ENCODE measurements at regions not wholly inside any gene's neighbourhood (a gene's known extent, or its start where the extent isn't known, plus 50 kb on each side); places are given as distances from the start of the nearest gene placed in this dataset.

DNA sequence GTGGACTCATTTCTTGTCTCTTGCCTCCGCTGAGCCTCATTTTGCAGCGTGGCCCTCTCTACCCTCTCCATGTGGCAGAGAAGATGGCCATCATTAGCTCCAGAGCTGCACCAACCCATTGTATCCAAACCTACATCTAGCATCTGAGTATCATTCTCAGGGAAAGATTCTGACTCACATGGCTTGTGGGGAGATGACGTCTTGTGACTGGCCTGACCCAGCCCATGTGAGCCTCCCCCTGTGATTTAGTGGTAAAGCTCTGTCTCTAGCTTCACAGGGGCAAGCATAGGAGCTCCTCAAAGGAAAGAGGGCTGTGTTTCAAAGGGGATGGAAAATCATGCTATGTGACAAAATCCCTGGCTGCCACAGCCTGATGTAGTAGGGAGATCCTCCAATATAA, 87.4 kb upstream of the RBMS1 start:
- no peak overlapping the region for H3K4me3 ChIP-seq (ENCODE audit: low read depth, low read length)
- intact Hi-C loops (cut with micrococcal nuclease; ENCODE audit: unreplicated experiment), result loop anchor here (5.0 kb wide), 1 partner anchor 64 kb away; no protein-coding TSS in a partner anchor
- H3K27ac Mint-ChIP-seq (ENCODE audit: unreplicated experiment), result no peak overlapping the region

GRCh38 chr2:160581448-160581847, 87.8 kb upstream of the RBMS1 start:
- Histone ChIP-seq H3K4me3 (ENCODE audit: low read depth, low read length) (no peak overlapping the region), H3K4me1 (peaks cover 14% of the 10 kb centered on the region), H3K36me3 (ENCODE audit: control insufficient read depth, insufficient read depth, low read length) (no peaks in the 10 kb centered on the region), H3K9me3 (no peaks in the 10 kb centered on the region), H3K27me3 (replicated peaks; ENCODE audit: control insufficient read depth, insufficient read depth, low read length) (no peaks in the 10 kb centered on the region)
- TF ChIP-seq CTCF (IDR thresholded peaks at IDR 0.05; ENCODE audit: insufficient read depth in 1 of 2, low read depth in 1 of 2, low read length in 1 of 2, severe bottlenecking in 1 of 2, unreplicated experiment in 1 of 2), result no peak
- no peaks in the 10 kb centered on the region for H3K27me3 Mint-ChIP-seq (ENCODE audit: insufficient read depth, unreplicated experiment)
- no peak overlapping the region for H3K4me3 Mint-ChIP-seq (ENCODE audit: unreplicated experiment)
- no peak overlapping the region for H3K27ac Mint-ChIP-seq (ENCODE audit: unreplicated experiment)
- intact Hi-C loops (cut with micrococcal nuclease; ENCODE audit: unreplicated experiment), result loop anchor here (5.0 kb wide), 1 partner anchor 64 kb away; no protein-coding TSS in a partner anchor
- no peaks in the 10 kb centered on the region for H3K9me3 Mint-ChIP-seq (ENCODE audit: unreplicated experiment)
- DNase-seq, result no peak
- ChIA-PET POLR2A (no interaction called here), CTCF (no interaction called here)
- H3K4me1 Mint-ChIP-seq (ENCODE audit: low read depth, unreplicated experiment), result peaks cover 7% of the 10 kb centered on the region
- no TSS peak for BruUV-seq (replicated peaks)
- no peaks in the 10 kb centered on the region for H3K36me3 Mint-ChIP-seq (ENCODE audit: insufficient read depth, unreplicated experiment)

More for the DNA sequence above, 87.4 kb upstream of the RBMS1 start:
- POLR2A ChIA-PET, result no interaction called here
- Histone ChIP-seq H3K27me3 (replicated peaks; ENCODE audit: control insufficient read depth, insufficient read depth, low read length) (no peaks in the 10 kb centered on the region), H3K4me1 (peaks cover 14% of the 10 kb centered on the region), H3K36me3 (ENCODE audit: control insufficient read depth, insufficient read depth, low read length) (no peaks in the 10 kb centered on the region), H3K9me3 (no peaks in the 10 kb centered on the region)
- no peak for TF ChIP-seq CTCF (IDR thresholded peaks at IDR 0.05; ENCODE audit: insufficient read depth in 1 of 2, low read depth in 1 of 2, low read length in 1 of 2, severe bottlenecking in 1 of 2, unreplicated experiment in 1 of 2)
- Mint-ChIP-seq H3K4me3 (ENCODE audit: unreplicated experiment) (no peak overlapping the region), H3K9me3 (ENCODE audit: unreplicated experiment) (no peaks in the 10 kb centered on the region), H3K4me1 (ENCODE audit: low read depth, unreplicated experiment) (peaks cover 7% of the 10 kb centered on the region), H3K27me3 (ENCODE audit: insufficient read depth, unreplicated experiment) (no peaks in the 10 kb centered on the region), H3K36me3 (ENCODE audit: insufficient read depth, unreplicated experiment) (no peaks in the 10 kb centered on the region)
- no peak for DNase-seq
- BruUV-seq (replicated peaks), result no TSS peak
- CTCF ChIA-PET, result no interaction called here

GRCh38 chr2:160582081-160582480, 88.5 kb upstream of the RBMS1 start:
- intact Hi-C loops (cut with micrococcal nuclease; ENCODE audit: unreplicated experiment), result loop anchor here (2.0 to 5.0 kb wide), 2 partner anchors 65 to 89 kb away; partner anchors contain the start of gene RBMS1
- H3K4me1 Mint-ChIP-seq (ENCODE audit: low read depth, unreplicated experiment), result peaks cover 7% of the 10 kb centered on the region

More at GRCh38 chr2:160582081-160582480, 88.5 kb upstream of the RBMS1 start:
- DNase-seq, result no peak
- H3K36me3 ChIP-seq (ENCODE audit: control insufficient read depth, insufficient read depth, low read length), result no peaks in the 10 kb centered on the region; the same call in 1 of the 2 replicates
- POLR2A ChIA-PET, result no interaction called here
- Mint-ChIP-seq H3K27ac (ENCODE audit: unreplicated experiment) (no peak overlapping the region), H3K27me3 (ENCODE audit: insufficient read depth, unreplicated experiment) (no peaks in the 10 kb centered on the region), H3K9me3 (ENCODE audit: unreplicated experiment) (no peaks in the 10 kb centered on the region), H3K36me3 (ENCODE audit: insufficient read depth, unreplicated experiment) (no peaks in the 10 kb centered on the region), H3K4me3 (ENCODE audit: unreplicated experiment) (no peak overlapping the region)
- CTCF ChIA-PET, result interaction anchor here (1.0 kb wide), 1 partner anchor 388 kb away, joined by 4 read pairs; no protein-coding TSS in a partner anchor
- no TSS peak for BruUV-seq (replicated peaks)
- peaks cover 14% of the 10 kb centered on the region for H3K4me1 ChIP-seq
- H3K4me3 ChIP-seq (ENCODE audit: low read depth, low read length), result no peak overlapping the region
- no peak for TF ChIP-seq CTCF (IDR thresholded peaks at IDR 0.05; ENCODE audit: insufficient read depth in 1 of 2, low read depth in 1 of 2, low read length in 1 of 2, severe bottlenecking in 1 of 2, unreplicated experiment in 1 of 2)
- H3K9me3 ChIP-seq, result no peaks in the 10 kb centered on the region
- H3K27me3 ChIP-seq (replicated peaks; ENCODE audit: control insufficient read depth, insufficient read depth, low read length), result no peaks in the 10 kb centered on the region
